ENCODE measurements at regions not wholly inside any gene's neighbourhood (a gene's known extent, or its start where the extent isn't known, plus 50 kb on each side); places are given as distances from the start of the nearest gene placed in this dataset.

DNA sequence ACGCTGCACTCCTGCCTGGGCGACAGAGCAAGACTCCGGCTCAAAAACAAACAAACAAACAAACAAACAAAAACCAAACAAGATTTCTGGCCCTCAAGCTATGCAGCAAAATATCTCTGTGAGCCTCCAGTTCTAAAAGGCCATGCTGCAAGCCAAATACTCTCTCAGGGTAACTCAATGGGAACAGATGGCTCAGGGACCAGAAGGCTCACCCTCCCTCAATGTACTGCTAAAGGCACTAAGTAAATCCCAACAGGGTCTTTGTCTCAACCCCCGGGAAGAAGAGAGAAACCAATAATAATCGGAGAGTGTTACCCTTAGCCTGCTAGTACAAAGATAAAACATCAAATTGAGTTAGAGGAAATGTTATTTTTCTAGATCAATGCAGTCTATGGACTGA is 119.7 kb upstream of the ZC3H12C start:
- TF ChIP-seq, protein P1, sequence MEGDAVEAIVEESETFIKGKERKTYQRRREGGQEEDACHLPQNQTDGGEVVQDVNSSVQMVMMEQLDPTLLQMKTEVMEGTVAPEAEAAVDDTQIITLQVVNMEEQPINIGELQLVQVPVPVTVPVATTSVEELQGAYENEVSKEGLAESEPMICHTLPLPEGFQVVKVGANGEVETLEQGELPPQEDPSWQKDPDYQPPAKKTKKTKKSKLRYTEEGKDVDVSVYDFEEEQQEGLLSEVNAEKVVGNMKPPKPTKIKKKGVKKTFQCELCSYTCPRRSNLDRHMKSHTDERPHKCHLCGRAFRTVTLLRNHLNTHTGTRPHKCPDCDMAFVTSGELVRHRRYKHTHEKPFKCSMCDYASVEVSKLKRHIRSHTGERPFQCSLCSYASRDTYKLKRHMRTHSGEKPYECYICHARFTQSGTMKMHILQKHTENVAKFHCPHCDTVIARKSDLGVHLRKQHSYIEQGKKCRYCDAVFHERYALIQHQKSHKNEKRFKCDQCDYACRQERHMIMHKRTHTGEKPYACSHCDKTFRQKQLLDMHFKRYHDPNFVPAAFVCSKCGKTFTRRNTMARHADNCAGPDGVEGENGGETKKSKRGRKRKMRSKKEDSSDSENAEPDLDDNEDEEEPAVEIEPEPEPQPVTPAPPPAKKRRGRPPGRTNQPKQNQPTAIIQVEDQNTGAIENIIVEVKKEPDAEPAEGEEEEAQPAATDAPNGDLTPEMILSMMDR (IDR thresholded peaks at IDR 0.05 in 8 of 11, conservative IDR thresholded peaks at IDR 0.05 in 3 of 11), result no peak
- TF ChIP-seq POLR2A (IDR thresholded peaks at IDR 0.05) (no peak), POLR2AphosphoS5 (IDR thresholded peaks at IDR 0.05) (no peak)

All from spleen (tissue), 7 donors.